ENCODE measurements at regions not wholly inside any gene's neighbourhood (a gene's known extent, or its start where the extent isn't known, plus 50 kb on each side); places are given as distances from the start of the nearest gene placed in this dataset.

DNA sequence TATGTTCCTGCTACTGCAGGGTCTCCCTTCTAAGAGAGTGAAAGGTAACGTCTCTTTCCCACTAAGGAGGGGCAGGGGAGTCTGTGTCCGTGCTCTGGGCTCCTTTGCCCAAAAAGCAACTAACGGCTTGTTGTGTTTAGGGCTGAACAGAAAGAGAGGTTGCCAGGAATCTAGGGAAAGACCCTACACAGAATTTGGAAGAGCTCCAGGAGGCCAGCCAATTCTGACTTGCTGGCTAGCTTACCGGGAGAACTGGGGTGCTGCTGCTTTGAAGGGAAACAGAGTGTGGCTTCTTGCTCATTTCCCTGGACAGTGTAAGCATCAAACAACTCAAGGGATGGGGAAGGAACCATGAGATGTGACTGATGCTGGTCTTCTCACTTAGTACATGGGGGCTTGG is 176.1 kb downstream of the GADD45G start:
- no peaks in the 10 kb centered on the region for H3K9me2 ChIP-seq (ENCODE audit: low read depth, low read length)
- H3K4me2 ChIP-seq (ENCODE audit: low read length) = no peak overlapping the region
- H3K4me1 ChIP-seq (ENCODE audit: insufficient read depth, low read length, severe bottlenecking) = no peaks in the 10 kb centered on the region
- H3K27me3 ChIP-seq (ENCODE audit: insufficient read depth, low read length) = no peaks in the 10 kb centered on the region
- H3F3A ChIP-seq (ENCODE audit: insufficient read depth, low read length) = no peaks in the 10 kb centered on the region
- H4K20me1 ChIP-seq (ENCODE audit: insufficient read depth, low read length) = no peaks in the 10 kb centered on the region
- no peak overlapping the region for H2AFZ ChIP-seq (ENCODE audit: low read length)
- TF ChIP-seq EZH2 (IDR thresholded peaks at IDR 0.05; ENCODE audit: borderline replicate concordance, low read length) = no peak
- TF ChIP-seq, protein P1, sequence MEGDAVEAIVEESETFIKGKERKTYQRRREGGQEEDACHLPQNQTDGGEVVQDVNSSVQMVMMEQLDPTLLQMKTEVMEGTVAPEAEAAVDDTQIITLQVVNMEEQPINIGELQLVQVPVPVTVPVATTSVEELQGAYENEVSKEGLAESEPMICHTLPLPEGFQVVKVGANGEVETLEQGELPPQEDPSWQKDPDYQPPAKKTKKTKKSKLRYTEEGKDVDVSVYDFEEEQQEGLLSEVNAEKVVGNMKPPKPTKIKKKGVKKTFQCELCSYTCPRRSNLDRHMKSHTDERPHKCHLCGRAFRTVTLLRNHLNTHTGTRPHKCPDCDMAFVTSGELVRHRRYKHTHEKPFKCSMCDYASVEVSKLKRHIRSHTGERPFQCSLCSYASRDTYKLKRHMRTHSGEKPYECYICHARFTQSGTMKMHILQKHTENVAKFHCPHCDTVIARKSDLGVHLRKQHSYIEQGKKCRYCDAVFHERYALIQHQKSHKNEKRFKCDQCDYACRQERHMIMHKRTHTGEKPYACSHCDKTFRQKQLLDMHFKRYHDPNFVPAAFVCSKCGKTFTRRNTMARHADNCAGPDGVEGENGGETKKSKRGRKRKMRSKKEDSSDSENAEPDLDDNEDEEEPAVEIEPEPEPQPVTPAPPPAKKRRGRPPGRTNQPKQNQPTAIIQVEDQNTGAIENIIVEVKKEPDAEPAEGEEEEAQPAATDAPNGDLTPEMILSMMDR (IDR thresholded peaks at IDR 0.05; ENCODE audit: low read length) = no peak
- no peak overlapping the region for H3K9ac ChIP-seq (ENCODE audit: low read length)
- no peaks in the 10 kb centered on the region for H3K79me2 ChIP-seq (ENCODE audit: insufficient read depth, low read length)
- no peaks in the 10 kb centered on the region for H3K36me3 ChIP-seq (ENCODE audit: insufficient read depth, low read length)
- no peaks in the 10 kb centered on the region for H3K9me3 ChIP-seq (ENCODE audit: low read length)
- no peak overlapping the region for H3K4me3 ChIP-seq (ENCODE audit: low read depth, low read length, poor library complexity, severe bottlenecking)
- no peak overlapping the region for H3K27ac ChIP-seq (ENCODE audit: low read depth, low read length, poor library complexity, severe bottlenecking)

DNA sequence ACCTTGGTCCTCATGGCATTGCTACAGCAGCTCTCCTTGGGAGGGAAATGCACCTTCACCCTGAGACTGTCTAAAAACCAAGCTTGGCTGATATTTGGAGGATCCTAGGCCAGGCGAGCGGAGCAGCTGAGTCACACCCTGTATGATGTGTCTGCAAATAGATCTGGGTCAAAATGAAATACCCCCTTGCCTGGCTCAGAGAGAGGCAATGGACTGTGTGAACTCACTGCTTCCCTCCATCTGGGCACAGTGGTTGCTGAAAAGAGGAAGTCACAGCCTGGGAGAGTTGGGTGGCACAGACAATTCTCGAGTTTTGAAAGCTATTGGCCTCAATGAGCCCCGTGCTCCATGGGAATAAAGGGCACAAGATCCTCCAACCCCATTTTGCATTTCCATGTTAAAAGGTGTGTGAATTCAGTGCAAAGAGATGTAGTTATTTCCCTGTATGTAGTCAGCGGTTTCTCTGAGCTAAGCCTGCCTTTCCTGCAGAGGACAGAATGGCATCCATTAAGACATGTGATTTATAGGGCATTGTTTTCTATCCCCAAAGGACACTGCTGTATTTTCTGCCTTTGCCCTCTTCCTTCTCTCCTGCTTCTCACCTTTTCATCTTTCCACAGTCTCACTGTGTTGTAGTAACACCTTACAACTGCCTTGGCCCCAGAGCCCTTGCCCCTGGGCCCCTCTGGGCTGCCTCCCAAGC is 177.2 kb downstream of the GADD45G start:
- H3K4me2 ChIP-seq (ENCODE audit: low read length) = no peak overlapping the region
- H3F3A ChIP-seq (ENCODE audit: insufficient read depth, low read length) = no peaks in the 10 kb centered on the region
- TF ChIP-seq, protein P1 (IDR thresholded peaks at IDR 0.05; ENCODE audit: low read length) = no peak
- TF ChIP-seq EZH2 (IDR thresholded peaks at IDR 0.05; ENCODE audit: borderline replicate concordance, low read length) = no peak
- no peaks in the 10 kb centered on the region for H4K20me1 ChIP-seq (ENCODE audit: insufficient read depth, low read length)
- H3K79me2 ChIP-seq (ENCODE audit: insufficient read depth, low read length) = no peaks in the 10 kb centered on the region
- no peaks in the 10 kb centered on the region for H3K4me1 ChIP-seq (ENCODE audit: insufficient read depth, low read length, severe bottlenecking)
- no peaks in the 10 kb centered on the region for H3K36me3 ChIP-seq (ENCODE audit: insufficient read depth, low read length)
- no peak overlapping the region for H2AFZ ChIP-seq (ENCODE audit: low read length)
- no peak overlapping the region for H3K27ac ChIP-seq (ENCODE audit: low read depth, low read length, poor library complexity, severe bottlenecking)
- H3K9me2 ChIP-seq (ENCODE audit: low read depth, low read length) = no peaks in the 10 kb centered on the region
- H3K9ac ChIP-seq (ENCODE audit: low read length) = no peak overlapping the region
- H3K27me3 ChIP-seq (ENCODE audit: insufficient read depth, low read length) = no peaks in the 10 kb centered on the region
- no peak overlapping the region for H3K4me3 ChIP-seq (ENCODE audit: low read depth, low read length, poor library complexity, severe bottlenecking)
- H3K9me3 ChIP-seq (ENCODE audit: low read length) = no peaks in the 10 kb centered on the region

DNA sequence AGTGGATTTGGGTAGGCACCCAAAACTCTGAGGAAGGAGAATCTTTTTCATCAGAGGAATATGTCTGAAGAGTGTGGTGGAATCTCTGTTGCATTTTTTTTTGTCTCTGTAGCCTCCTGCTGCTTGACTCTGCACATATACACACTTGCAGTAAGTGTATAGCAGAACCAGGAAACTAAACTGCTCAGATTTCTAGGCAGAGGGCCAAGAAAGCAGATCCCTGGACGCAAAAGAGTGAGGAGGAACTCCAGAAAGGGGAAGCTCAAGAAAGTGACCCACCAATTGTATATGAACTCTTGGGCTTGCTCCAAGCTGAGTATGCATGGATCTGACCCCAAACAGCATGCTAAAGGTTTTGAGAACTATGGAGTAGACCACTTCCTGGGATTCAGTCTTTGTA is 181.8 kb downstream of the GADD45G start:
- H3K9me3 ChIP-seq (ENCODE audit: low read length) = no peaks in the 10 kb centered on the region
- no peaks in the 10 kb centered on the region for H3K79me2 ChIP-seq (ENCODE audit: insufficient read depth, low read length)
- no peaks in the 10 kb centered on the region for H3K27me3 ChIP-seq (ENCODE audit: insufficient read depth, low read length)
- no peak overlapping the region for H3K4me2 ChIP-seq (ENCODE audit: low read length)
- no peaks in the 10 kb centered on the region for H3K9me2 ChIP-seq (ENCODE audit: low read depth, low read length)
- no peaks in the 10 kb centered on the region for H3K4me1 ChIP-seq (ENCODE audit: insufficient read depth, low read length, severe bottlenecking)
- no peaks in the 10 kb centered on the region for H3F3A ChIP-seq (ENCODE audit: insufficient read depth, low read length)
- no peak overlapping the region for H2AFZ ChIP-seq (ENCODE audit: low read length)
- no peaks in the 10 kb centered on the region for H3K36me3 ChIP-seq (ENCODE audit: insufficient read depth, low read length)
- H4K20me1 ChIP-seq (ENCODE audit: insufficient read depth, low read length) = no peaks in the 10 kb centered on the region
- H3K27ac ChIP-seq (ENCODE audit: low read depth, low read length, poor library complexity, severe bottlenecking) = no peak overlapping the region
- H3K4me3 ChIP-seq (ENCODE audit: low read depth, low read length, poor library complexity, severe bottlenecking) = no peak overlapping the region
- H3K9ac ChIP-seq (ENCODE audit: low read length) = no peak overlapping the region
- TF ChIP-seq EZH2 (IDR thresholded peaks at IDR 0.05; ENCODE audit: borderline replicate concordance, low read length) = no peak
- TF ChIP-seq, protein P1 (IDR thresholded peaks at IDR 0.05; ENCODE audit: low read length) = no peak

Measured in OCI-LY1 (cell line).